ENCODE measurements at regions not wholly inside any gene's neighbourhood (a gene's known extent, or its start where the extent isn't known, plus 50 kb on each side); places are given as distances from the start of the nearest gene placed in this dataset.

DNA sequence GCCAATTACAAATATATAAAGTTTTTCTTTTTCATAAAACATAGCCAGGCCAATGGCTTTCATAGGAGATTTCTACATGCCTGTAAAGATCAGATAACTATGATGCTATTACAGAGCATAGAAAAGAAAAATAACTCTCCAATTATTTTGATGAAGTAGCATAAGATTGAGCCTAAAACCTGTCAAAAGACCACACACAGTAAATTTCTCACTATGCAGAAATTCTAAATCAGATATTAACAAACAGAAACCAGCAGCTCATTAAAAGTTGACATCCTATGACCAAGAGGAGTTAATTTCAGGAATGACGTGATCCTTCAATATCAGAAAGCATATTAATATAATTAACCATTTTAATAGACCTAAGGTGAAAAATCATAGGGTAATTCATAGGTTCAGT, 139.0 kb upstream of the PIEZO2 start:
- no peaks in the 10 kb centered on the region for H3K36me3 ChIP-seq
- no peaks in the 10 kb centered on the region for H3K9me3 ChIP-seq
- no peak overlapping the region for H3K27ac ChIP-seq
- intact Hi-C loops (cut with DNase I; ENCODE audit: low total_unique reads) = no loop called here
- H3K4me3 ChIP-seq = no peak overlapping the region
- no peak for DNase-seq
- peaks cover 0 to 21% (median 16%) of the 10 kb centered on the region in 4 donors for H3K4me1 ChIP-seq
- no peaks in the 10 kb centered on the region for H3K27me3 ChIP-seq
- TF ChIP-seq, protein P1, sequence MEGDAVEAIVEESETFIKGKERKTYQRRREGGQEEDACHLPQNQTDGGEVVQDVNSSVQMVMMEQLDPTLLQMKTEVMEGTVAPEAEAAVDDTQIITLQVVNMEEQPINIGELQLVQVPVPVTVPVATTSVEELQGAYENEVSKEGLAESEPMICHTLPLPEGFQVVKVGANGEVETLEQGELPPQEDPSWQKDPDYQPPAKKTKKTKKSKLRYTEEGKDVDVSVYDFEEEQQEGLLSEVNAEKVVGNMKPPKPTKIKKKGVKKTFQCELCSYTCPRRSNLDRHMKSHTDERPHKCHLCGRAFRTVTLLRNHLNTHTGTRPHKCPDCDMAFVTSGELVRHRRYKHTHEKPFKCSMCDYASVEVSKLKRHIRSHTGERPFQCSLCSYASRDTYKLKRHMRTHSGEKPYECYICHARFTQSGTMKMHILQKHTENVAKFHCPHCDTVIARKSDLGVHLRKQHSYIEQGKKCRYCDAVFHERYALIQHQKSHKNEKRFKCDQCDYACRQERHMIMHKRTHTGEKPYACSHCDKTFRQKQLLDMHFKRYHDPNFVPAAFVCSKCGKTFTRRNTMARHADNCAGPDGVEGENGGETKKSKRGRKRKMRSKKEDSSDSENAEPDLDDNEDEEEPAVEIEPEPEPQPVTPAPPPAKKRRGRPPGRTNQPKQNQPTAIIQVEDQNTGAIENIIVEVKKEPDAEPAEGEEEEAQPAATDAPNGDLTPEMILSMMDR (IDR thresholded peaks at IDR 0.05) = no peak

DNA sequence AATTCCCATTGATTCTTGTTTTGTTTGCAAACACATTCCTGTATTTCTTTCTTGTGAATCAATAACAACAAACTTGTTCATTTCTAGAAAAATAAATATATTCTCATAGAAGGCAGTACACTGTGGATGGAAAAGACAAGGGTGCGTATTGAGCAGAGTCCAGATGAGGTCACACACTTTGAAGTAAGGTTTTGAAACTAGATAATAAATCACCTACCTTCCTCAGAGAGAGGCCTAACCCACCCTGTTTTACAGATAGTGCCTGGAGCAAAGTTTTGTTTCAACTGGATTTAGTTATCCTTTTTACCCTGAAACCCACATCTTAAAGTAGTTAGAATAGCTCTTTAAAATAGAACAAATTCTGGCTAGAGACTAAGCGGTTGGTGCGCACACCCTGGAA, 137.1 kb upstream of the PIEZO2 start:
- Histone ChIP-seq H3K9me3 (no peaks in the 10 kb centered on the region), H3K27me3 (no peaks in the 10 kb centered on the region), H3K4me3 (no peak overlapping the region), H3K36me3 (no peaks in the 10 kb centered on the region), H3K4me1 (peaks cover 0 to 25% (median 19%) of the 10 kb centered on the region in 4 donors), H3K27ac (no peak overlapping the region)
- TF ChIP-seq, protein P1 (IDR thresholded peaks at IDR 0.05) = no peak
- intact Hi-C loops (cut with DNase I; ENCODE audit: low total_unique reads) = no loop called here
- no peak for DNase-seq

DNA sequence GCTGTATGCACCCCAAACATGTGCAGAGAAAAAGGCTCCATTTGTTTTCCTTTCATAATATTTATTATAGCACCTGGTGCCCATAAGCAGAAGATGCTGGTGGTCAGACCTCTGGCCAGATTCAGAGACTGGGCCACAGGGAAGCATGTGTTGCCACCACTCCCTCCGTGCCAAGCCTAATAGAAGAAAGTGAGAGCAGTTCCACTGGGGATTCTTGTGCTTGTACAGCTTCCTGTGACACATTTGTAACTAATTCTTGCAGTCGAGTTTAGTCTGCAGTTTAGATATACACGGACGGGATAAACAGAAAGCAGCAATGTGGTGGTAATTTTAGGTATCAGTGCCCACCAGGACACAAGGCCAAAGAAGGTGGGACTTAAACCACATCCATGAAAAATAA, 135.4 kb upstream of the PIEZO2 start:
- TF ChIP-seq, protein P1 (IDR thresholded peaks at IDR 0.05) = no peak
- H3K9me3 ChIP-seq = no peaks in the 10 kb centered on the region
- H3K4me1 ChIP-seq = peaks cover 0 to 25% (median 19%) of the 10 kb centered on the region in 4 donors
- no peaks in the 10 kb centered on the region for H3K36me3 ChIP-seq
- intact Hi-C loops (cut with DNase I; ENCODE audit: low total_unique reads) = no loop called here
- no peaks in the 10 kb centered on the region for H3K27me3 ChIP-seq
- DNase-seq = no peak
- H3K4me3 ChIP-seq = no peak overlapping the region
- no peak overlapping the region for H3K27ac ChIP-seq

DNA sequence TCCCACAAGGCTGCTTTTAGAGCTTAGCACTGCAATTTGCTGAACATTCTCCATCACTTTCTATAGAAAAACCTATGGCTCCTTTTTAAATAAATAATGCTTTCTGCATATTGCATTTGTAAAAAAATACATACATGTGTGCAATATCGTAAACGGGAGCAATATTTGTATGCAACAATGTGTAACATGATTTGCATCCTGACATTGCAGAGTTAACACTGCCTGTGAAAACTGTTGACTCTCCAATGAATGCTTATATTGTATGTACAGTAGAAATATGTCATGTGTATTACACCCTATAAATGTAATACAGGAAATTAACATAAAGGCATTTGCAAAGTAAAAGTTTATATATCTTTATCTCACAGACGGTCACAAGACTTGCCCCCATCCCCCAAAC, 135.0 kb upstream of the PIEZO2 start:
- H3K4me3 ChIP-seq = no peak overlapping the region
- DNase-seq = no peak
- intact Hi-C loops (cut with DNase I; ENCODE audit: low total_unique reads) = no loop called here
- H3K9me3 ChIP-seq = no peaks in the 10 kb centered on the region
- H3K36me3 ChIP-seq = no peaks in the 10 kb centered on the region
- H3K27ac ChIP-seq = no peak overlapping the region
- no peaks in the 10 kb centered on the region for H3K27me3 ChIP-seq
- H3K4me1 ChIP-seq = peaks cover 0 to 25% (median 19%) of the 10 kb centered on the region in 4 donors
- TF ChIP-seq, protein P1 (IDR thresholded peaks at IDR 0.05) = no peak

DNA sequence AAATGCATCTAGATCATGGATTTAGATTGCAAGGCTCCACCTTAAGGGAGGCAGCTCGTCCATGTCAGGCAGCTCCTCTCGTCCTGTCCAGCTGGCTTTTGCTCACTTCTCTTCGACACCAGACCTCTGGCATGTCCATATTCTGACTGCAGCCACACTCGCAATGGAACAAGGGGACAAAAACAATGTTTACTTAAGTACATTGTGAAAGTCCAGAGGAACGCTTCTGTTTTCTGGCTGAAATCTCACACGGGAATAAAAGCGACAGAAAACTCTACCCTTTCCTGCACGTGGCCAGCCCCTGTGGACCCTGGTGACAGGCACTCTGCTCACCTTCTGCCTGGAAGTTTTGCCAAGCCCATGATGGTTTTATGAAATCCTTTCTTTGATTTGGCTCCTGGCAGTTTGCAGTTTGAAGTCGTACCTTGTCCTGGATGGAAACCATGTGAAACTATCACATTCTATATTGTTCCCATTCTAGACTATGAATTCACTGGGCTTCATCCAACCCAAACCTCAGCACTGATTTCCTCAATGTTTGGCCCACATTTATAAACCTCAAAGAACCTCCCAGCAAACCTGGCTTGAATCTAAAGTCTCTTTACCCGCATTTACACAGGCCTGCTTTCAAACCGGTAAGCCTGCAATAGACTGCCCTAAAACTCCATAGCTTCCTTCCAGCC, 134.3 kb upstream of the PIEZO2 start:
- H3K4me3 ChIP-seq = no peak overlapping the region
- H3K27me3 ChIP-seq = no peaks in the 10 kb centered on the region
- H3K4me1 ChIP-seq = peaks cover 0 to 25% (median 19%) of the 10 kb centered on the region in 4 donors
- H3K9me3 ChIP-seq = no peaks in the 10 kb centered on the region
- intact Hi-C loops (cut with DNase I; ENCODE audit: low total_unique reads) = no loop called here
- TF ChIP-seq, protein P1 (IDR thresholded peaks at IDR 0.05) = no peak
- no peak overlapping the region for H3K27ac ChIP-seq
- DNase-seq = no peak
- no peaks in the 10 kb centered on the region for H3K36me3 ChIP-seq

Measured in tibial artery (tissue), 4 donors.